ENCODE measurements at regions not wholly inside any gene's neighbourhood (a gene's known extent, or its start where the extent isn't known, plus 50 kb on each side); places are given as distances from the start of the nearest gene placed in this dataset.

GRCh38 chr14:99055019-99055418 lies 217.0 kb downstream of the BCL11B start:
- TF ChIP-seq TCF12 (IDR thresholded peaks at IDR 0.05) (no peak), TAF1 (IDR thresholded peaks at IDR 0.05; ENCODE audit: borderline replicate concordance, low read depth, low read length) (no peak), CTCF (IDR thresholded peaks at IDR 0.05) (no peak)

All from SK-N-SH (cell line).